GM18511 (cell line): ENCODE measurements at regions not wholly inside any gene's neighbourhood (a gene's known extent, or its start where the extent isn't known, plus 50 kb on each side); places are given as distances from the start of the nearest gene placed in this dataset.

Experiments
- ATAC-seq: cut with Tn5 transposase; IDR thresholded peaks from one replicate; pipeline ENCODE4 v1.9.1; 2021; ENCODE audit warnings: mild to moderate bottlenecking, moderate library complexity; ENCODE audit not compliant: unreplicated experiment

DNA sequence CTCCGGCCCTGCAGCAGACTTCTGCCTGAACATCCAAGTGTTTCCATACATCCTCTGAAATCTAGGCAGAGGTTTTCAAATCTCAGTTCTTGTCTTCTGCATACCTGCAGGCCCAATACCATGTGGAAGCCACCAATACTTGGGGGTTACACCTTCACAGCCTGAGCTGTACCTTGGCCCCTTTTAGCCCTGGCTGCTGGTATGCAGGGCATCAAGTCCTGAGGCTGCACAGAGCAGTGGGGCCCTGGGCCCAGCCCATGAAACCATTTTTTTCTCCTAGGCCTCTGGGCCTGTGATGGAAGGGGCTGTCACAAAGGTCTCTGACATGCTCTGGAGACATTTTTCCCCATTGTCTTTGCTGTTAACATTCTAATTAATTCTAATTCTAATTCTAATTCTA is 680.6 kb downstream of the ELAVL2 start:
- no peak for ATAC-seq

DNA sequence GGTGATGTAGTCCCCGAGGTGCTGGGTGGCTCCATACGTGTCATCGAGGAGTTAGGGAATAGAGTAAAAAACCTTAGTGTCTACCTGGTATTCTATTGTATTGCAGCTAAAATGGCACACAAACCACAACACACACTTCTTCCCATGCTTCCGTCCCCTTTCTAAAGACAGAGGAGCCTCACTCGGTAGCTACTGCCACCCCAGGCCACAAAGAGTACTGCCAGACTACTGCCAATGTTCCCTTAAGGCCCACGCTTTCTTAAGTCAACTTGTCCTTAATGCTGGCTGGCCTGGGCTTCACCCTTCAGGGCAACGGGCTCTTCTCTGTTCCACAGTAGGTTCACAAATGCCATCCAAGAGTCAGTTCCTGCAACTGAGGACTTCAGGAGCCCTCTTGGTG is 673.0 kb downstream of the ELAVL2 start:
- no peak for ATAC-seq

DNA sequence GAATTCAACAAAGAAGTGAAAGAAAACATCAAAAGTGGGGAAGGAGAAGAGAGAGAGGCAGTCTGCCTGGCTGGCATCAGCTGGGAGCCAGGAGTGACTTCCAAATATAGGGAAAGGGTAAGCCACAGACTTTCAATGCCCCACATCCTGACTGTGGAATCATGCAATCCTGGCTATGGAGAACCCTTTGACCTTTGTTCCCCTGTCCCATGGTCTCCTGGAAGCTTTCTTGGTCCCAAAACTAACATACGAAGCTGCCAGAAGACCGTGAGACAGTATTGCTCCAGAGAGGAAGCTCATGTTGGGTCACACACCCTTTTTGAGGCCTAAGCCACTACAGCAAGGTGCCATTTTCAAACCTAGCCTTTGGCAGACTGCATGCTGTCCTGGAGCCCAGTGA is 665.5 kb downstream of the ELAVL2 start:
- no peak for ATAC-seq

- no peak for ATAC-seq
Observed at GRCh38 chr9:23160952-23161469, 665.0 kb downstream of the ELAVL2 start.

DNA sequence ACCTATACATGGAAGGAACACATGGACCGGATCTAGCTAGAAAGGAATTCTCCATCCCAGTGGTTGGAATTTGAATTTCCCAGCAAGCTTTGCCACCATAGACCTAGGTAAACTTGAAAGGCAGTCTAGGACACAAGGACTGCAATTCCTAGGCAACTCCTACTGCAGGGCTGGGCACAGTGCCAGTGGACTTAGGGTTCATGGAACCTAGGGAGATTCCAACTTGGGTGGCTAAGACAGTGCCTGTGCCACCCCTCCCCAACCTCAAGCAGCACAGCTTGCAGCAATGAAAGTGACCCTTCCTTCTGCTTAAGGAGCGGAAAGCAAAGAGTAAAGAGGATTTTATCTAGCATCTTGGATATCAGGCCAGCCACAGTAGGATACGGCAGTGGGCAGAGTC is 663.3 kb downstream of the ELAVL2 start:
- no peak for ATAC-seq

GRCh38 chr9:23171479-23171878 is 654.6 kb downstream of the ELAVL2 start:
- no peak for ATAC-seq

GRCh38 chr9:23172206-23172605 is 653.8 kb downstream of the ELAVL2 start:
- no peak for ATAC-seq

- no peak for ATAC-seq
Observed at GRCh38 chr9:23172979-23173637, 652.9 kb downstream of the ELAVL2 start.

GRCh38 chr9:23194281-23194680 is 631.8 kb downstream of the ELAVL2 start:
- no peak for ATAC-seq

- no peak for ATAC-seq
Observed at GRCh38 chr9:23215688-23216087, 610.4 kb downstream of the ELAVL2 start.

- ATAC-seq = no peak
Observed at GRCh38 chr9:23219471-23219870, 606.6 kb downstream of the ELAVL2 start.

GRCh38 chr9:23220171-23220570 is 605.9 kb downstream of the ELAVL2 start:
- ATAC-seq = no peak

DNA sequence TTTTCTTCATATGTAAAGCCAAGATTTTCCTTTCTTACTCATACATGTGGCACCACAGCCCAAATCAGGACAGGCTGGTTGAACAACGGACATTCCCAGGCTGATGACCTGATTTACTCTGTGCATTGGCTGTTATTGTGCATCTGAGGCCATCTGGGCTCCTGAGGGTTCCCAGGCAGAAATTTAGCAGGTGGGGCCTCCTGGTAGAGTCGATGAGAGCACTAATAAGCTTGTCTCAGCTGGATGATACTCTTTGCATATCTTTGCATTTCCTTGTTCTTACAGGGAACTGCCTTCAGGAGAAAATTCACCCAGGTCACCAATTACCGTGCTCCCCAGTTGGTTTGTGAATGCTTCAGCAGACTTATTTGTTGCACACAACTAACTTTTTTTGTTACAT is 605.1 kb downstream of the ELAVL2 start:
- ATAC-seq = no peak

DNA sequence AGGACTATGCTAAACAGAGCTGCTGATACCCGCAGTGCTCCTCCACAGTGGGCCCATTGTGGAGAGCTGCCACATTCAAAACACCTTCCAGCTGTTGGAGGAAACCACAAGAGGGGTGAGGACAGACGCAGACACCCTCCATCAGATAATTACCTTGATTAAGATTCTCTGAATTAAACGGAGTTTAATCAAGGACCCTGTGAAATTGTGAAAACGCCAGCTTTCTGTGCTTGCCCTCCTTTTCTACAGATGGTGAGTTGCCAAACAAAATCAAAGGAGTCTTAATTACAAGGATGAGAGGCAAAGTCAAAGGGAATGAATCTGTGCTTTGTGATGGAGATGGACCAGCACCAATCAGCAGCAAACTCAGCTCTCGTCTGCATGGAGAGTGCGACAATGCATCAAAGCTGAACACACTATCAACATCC is 596.1 kb downstream of the ELAVL2 start:
- no peak for ATAC-seq

DNA sequence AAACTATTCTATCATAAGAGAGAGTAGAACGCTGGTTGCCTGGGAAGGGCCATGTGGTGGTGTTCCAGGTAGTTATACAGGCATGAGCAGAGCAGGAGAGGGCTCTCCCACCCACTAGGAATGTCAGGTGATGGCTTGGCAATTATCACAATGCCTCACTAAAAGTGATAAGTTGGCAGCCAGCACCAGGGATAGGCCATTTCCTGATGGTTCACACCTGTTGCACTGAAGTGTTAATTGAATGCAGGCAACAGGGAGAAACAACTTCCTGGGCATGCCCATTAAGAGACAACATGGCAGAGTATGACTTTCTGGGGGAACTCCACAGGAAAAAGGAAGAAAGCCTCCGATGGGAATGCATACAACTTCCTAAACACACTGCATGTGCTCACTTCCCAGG is 593.2 kb downstream of the ELAVL2 start:
- no peak for ATAC-seq

GRCh38 chr9:23243523-23243922 is 582.5 kb downstream of the ELAVL2 start:
- no peak for ATAC-seq

DNA sequence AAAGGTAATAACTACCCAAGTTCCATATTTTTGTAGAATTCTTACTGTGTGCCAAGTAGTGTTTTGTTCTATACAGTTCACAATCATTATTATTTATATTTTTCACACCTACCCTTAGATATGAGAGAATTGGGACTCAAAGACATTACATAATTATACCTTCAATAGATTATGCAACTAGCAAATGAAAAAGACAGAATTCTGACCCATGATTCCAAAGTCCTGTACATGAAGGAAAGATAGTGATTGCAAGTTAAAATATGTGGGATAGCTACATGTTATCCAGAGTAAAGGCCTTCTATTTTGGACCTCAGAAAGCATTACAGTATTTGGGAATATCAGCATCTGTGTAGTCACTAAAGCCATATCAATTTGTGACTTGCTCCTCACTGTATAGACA is 581.0 kb downstream of the ELAVL2 start:
- ATAC-seq = no peak

GRCh38 chr9:23254404-23255184 is 571.4 kb downstream of the ELAVL2 start:
- ATAC-seq = no peak

GRCh38 chr9:23255346-23255745 is 570.7 kb downstream of the ELAVL2 start:
- no peak for ATAC-seq

DNA sequence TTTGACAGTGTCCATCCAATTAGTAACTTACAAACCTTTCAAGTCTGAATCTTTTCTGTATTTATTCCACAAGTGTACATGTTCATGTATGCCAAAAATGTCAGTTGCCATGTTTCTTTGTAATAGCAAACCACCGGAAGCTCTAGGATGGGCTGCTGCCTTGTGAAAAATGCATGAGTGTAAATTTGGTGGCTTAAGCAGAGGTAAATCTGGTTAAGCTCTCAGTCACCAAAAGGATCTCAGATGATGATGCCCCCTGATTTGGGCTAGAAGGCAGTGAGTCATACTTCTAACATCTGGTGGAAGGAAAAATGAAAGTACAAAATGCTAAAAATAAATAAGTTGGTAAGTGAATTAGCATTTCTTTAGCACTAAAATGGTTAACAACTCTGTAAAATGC is 567.5 kb downstream of the ELAVL2 start:
- ATAC-seq = no peak

DNA sequence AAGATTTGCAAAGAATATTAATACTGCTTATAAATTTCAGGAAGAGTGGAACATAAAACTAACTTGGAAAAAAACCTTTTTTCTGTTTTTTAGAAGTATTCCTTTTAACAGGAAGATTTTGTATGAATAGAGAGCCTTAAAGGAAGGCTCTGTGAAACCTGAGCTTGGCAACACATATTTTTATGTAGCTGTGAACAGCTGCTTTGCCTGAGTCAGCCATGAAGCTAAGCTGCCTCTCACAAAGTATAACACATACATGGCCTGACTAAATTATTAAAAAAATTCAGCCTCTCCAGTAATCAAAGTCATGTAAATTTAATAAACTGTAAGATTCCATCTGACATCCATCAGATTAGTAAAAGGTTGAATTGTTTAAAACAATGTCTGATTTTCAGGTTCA is 547.5 kb downstream of the ELAVL2 start:
- ATAC-seq = no peak

- ATAC-seq = no peak
Observed at GRCh38 chr9:23287390-23287789, 538.6 kb downstream of the ELAVL2 start.
